ENCODE measurements at regions not wholly inside any gene's neighbourhood (a gene's known extent, or its start where the extent isn't known, plus 50 kb on each side); places are given as distances from the start of the nearest gene placed in this dataset.
A peak's percentile ranks its signal among the peaks of the same experiment; 100 is the strongest.

DNA sequence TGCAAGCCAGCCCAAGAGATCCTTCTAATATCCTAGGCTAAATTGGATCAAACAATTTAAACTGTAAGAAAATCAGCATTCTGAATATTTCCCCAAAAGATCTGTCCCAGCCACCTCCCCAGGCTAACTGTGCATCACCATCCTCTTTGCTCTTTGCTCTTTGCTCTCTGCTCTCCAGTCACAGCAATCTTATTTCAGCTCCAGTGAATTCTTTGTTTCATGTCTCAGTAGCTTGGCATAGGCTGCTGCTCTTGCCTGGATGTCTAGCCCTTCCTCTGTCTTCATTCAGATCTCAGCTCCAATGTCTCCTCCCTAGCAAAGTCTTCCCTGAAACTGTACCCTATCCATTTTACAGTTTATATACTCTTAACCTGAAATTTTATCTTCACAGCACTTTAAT lies 399.8 kb upstream of the USP15 start:
- DNase-seq: no peak

DNA sequence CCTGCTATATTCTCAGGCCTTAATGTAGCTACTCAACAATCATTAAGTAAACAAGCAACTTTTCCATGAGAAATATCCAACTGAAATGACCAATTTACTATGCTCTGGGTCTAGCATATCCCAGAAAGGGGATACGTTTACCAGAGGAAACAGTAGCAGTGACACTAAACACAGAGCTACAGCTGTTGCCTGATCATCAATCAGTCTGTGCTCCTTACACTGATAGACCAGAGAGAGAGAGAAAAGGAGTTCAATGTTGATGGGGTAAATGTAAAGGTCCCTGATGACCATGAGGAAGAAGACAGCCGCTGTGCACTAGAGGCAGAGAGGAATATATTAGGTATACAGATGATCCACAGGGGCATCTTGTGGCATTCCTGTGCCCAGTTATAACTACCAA lies 397.2 kb upstream of the USP15 start:
- no peak for DNase-seq

- no peak for DNase-seq
Observed at GRCh38 chr12:61863811-61864210, 396.4 kb upstream of the USP15 start.

DNA sequence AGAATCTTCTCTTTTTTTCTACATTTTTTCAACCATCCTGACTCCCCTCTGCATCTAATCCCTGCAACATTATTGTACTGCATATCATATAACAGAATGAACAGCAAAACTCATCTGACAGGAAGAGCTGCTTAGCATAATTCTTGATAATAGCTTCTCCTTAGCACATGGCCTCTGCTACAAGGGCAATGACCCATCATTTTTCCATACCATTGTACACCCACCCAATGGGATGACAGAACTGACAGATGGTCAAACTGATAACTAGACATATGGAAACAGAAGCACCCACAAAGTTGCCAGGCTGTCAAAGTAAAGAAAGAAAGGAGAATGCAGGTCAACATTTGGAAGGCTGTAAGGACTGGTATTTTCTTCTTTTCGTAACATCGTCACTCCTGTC lies 390.4 kb upstream of the USP15 start:
- no peak for DNase-seq

DNA sequence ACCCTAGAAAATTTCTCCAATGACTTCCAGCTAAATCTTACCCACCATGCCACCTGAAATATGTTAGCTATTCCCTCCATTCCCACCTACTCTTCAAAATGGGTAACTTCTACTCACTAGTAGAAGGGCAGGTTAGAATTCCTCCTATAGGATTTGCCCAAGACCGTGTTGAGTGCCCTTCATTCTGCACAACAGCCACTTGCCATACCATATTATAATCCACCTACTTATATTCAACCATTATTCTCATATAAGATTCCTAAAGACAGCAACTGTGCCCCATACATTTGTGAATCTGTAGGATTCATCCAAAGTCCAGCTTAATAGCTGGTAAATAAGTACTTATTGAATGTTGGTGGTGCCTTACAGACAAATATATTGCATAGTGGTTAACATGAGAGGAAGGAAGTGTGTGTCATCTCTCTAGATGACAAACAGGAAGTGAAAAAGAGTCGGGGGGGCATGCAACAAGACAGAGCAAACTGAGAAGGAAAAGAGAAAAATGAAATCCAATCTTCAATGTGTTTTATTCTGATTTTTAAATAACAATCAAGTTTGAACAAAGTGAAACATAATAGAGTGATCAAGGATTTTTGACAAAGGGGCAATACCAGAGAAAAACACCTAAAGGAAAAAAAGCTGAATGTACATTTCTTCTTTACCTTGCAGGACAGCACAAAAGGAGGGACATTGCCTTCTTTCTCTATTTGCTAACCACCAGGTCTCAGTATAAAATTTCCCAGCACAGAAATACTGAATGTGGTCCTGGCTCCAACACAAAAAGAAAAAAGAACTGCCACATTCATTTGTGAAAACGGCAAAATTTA lies 389.3 kb upstream of the USP15 start:
- DNase-seq: peak; percentile 37

GRCh38 chr12:61871485-61871810 lies 388.8 kb upstream of the USP15 start:
- no peak for DNase-seq

- DNase-seq: no peak
Observed at GRCh38 chr12:61879229-61879628, 381.0 kb upstream of the USP15 start.

DNA sequence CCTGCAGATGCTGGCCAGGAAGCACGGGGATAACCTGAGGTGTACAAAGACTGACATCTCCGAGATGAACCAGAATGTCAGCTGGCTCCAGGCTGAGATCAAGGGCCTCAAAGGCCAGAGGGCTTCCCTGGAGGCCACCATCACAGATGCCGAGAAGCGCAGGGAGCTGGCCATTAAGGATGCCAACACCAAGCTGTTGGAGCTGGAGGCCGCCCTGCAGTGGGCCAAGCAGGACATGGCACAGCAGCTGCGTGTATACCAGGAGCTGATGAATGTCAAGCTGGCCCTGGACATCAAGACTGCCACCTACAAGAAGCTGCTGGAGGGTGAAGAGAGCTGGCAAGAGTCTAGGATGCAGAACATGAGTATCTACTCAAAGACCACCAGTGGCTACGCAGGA lies 380.0 kb upstream of the USP15 start:
- no peak for DNase-seq

DNA sequence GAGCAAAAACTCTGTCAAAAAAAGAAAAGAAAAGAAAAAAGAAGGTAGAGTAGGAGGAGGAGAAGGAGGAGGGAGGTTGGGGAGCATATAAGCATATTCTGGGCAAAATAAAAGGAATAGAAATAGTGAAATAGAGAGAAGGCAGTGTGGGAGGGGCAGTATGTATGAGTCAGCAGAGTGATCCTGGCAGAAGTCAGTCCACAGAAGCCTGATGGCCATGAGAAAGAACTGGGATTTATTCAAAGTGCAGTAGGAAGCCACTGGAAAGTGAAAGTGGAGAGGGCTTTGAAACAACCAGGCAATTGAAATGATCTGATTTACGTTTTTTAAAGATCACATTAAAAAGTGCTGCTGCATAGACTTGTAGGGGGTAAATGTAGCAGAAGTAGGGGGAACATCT lies 368.6 kb upstream of the USP15 start:
- no peak for DNase-seq

DNA sequence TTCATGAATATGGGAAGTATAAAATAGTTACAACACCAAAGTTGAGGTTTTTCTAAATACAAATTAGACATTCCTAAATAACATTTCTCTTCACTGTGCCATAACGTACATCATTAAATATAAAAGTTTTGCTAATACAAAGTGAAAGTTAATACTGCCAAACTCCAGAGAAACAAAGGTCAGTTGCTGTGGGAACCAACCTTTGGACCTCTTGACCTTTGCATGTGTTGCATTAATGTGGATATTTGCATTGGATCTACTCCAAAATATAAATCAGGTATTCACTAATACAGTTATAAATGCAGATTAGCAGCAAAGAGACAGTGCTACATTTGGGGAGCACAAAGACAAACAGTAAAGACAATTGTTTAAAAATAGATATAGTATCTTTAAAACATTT lies 366.0 kb upstream of the USP15 start:
- DNase-seq: no peak

DNA sequence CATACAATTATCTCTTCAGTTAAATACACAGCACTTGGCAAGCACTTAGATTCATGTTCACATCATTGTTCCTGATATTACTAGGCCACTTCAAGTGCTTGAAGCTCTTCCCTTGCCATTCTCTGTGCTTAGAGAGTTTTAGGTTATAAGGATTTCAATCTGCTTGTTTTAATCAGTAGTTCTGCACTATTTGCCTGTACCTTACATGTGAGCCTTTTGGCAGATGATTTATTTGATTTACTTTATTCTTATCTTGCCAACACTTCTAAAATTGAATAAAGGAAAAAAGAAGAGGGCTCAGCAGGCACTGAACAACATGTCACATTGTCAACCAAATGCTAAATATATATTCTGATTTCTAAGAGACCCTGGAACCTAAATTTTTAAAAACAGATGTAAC lies 363.8 kb upstream of the USP15 start:
- no peak for DNase-seq

DNA sequence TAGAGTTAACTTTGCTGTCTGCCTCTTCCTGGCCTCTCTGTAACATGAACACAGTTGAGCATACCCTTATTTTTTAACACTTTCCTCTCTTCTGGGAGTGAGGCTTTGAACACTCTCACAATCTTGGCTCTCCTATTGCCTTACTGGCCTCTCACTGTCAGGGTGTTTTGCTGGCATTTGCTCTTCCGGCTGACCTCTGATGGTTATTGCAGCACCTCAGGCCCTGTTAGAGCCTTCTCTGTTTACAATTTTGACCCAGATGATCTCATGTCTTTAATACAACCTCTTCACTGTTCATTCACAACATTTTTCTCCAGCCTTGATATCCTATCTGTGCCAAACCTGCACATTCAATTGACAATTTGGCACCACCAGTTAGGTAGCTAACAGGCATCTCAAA lies 357.8 kb upstream of the USP15 start:
- no peak for DNase-seq

DNA sequence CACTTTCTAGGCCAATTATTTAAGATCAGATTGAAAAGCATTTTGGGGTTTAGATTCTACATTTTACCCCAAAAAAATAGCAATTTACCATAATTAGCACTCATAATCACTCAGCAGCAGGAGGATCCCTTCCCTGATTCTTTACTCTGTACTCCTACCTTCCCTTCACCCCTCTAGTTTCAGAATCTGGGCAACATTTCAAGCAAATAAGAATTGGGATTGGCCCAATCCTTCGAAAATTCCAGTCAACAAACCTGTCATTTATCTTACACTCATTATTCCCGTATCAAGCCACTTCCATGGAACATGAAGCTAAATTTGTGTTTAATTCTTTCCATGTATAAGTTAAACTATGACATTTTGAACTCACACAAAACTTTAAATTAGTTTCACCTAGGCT lies 349.1 kb upstream of the USP15 start:
- DNase-seq: no peak

DNA sequence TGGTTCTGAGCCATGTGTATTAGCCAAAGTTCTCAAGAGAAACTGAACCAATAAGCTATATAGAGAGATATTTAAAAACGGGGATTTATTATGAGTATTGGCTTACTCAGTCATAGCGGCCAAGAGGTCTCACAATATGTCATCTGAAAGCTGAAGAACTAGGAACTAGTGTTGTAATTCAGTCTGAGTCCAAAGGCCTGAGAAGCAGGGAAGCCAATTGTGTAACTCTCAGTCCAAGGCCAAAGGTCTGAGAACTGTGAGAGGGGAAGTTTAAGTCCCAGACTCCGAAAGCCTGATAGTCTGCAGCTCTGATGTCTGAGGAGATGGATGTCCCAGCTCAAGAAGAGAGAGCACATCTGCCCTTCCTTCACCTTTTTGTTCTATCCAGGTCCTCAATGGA lies 344.8 kb upstream of the USP15 start:
- no peak for DNase-seq

- DNase-seq: no peak
Observed at GRCh38 chr12:61916831-61917230, 343.4 kb upstream of the USP15 start.

DNA sequence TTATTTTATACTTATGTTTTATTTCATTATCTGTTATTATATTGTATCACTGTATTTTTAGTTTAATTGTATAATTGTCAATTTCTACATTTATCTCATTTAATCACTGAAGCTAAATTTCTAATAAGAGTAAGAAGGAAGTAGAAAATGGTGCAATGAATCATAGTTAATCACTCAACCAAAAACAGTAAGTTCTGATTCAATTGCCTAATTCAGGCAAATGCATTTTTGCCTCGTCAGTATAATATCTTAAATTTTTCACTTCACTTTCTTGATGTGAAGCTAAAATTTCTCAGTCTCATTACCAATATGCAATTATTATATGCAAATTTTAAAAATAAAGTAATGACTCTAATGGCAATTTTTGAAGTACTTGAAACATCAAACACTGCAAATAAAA lies 340.5 kb upstream of the USP15 start:
- no peak for DNase-seq

DNA sequence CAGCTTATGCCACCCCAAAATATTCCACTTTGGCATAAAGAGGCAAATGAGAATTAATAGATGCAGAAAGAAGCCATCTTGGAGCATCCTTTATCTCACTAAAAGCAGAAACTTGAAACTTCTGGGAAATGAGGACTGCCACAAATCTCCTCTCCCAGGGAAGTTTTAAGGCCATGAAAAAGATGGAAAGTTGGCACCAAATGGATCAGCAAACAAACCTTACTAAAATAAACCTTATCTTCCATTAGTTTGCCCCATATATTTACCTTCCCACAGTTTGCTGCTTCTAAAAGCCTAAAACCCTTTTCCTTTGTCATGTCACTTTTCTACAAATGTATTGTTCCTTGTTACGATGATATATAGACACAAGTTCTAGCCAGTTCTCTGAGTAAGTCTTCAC lies 340.0 kb upstream of the USP15 start:
- DNase-seq: no peak

GRCh38 chr12:61923152-61923551 lies 337.1 kb upstream of the USP15 start:
- DNase-seq: no peak

DNA sequence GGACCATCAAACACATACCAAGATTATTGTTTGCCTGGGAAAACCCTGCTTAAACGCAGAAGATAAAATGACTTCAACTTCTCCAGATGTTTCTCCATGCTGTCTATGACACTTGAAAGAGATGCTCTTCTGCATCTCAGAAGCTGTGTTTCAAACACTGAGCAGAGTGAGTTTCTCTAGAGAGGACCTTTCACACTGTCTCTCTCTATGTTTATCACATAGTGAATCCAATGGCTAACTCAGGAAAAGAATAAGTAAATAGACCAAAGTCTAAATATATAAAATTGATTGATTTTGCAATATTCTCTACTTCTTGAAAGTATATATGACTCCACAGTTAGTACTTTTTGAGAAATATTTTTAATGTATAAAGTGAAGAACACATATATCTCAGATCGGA lies 325.6 kb upstream of the USP15 start:
- DNase-seq: no peak

DNA sequence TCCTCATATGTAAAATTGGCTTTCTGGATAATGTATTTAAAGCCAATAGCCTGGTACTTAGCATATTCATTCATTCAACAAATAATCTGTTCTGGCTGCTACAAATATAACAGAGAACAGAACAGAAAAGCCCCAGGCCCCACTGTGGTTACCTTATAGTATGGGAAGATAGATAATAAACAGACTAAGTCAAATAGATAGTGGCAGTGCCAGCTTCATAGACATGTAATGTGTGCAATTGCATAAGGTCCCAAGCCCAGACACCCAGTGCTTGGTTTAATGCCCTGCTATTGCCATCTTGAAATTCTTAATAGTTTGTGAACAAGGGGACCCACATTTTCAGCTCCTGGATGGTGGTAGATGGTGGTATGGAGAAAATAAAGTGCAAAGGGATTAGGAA lies 320.2 kb upstream of the USP15 start:
- no peak for DNase-seq

DNA sequence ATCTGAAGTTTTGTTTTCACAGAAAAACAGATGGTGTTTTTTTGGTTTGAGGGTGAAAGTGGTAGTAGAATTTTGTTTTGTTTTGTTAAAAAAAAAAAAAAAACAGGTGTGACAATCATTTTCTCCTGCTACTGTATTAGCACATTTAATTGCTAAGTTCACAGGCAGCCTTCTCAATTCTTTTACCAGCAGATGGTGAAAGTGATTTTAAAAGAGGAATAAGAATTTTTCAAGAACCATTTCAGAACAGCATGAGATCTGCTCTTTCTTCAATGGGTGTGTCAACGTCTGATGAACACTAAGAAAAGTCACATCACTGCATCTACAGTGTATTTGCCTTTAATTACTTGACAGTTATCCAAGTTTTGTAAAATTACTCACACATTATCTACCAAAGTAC lies 303.7 kb upstream of the USP15 start:
- no peak for DNase-seq

GRCh38 chr12:61974461-61974860 lies 285.7 kb upstream of the USP15 start:
- no peak for DNase-seq

DNA sequence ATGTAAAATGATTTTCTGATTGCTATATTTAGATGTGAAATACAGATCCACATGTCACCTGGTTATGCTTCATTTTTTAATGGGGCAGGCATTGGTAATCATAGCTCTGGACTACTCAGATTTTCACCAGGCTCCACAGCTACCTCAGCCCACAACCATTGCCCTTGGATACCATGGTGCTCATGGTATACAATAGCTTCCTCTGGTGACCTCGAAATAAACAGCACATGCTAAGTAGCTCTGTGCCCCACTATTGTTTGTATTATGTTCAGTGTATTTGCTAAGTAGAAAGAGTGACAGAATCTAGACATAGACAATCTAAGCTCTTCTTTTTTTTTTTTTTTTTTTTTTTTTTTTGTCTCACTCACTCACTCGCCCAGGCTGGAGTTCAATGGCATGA lies 274.4 kb upstream of the USP15 start:
- no peak for DNase-seq

DNA sequence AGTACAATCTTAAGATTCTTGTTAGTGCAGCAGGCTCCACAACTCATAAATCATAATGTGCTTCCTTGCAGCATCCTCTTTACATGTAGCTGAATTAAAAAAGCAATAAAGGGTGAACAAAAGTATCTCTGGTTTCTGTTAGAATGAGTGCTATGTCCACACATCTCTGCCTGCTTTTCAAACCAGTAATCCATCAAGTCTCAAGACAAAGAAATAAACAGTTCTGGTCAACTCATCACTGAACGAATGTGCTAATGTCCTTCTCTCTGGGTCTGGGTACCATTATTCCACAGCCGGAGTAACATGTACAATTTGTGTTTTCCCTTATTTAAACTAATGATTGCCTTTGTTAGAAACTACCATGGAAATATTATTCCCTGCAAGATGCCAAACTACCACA lies 273.0 kb upstream of the USP15 start:
- no peak for DNase-seq

DNA sequence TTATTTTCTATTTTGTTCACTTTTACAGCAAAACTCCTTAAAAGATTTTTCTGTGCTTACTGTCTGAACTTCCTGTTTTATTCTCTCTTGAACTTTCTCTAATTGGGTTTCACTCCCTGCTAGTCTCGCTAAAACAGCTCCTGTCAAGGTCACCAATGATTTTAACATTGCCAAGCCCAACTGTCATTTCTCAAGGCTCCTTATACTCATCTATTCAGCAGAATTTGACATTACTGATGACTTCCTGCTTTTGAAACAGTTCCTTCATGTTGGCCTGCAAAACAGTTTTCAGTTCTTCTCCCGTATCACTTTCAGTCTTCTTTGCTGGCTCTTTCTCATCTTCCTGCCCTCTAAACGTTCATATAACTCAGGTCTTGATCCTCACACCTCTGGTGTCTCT lies 268.5 kb upstream of the USP15 start:
- DNase-seq: no peak

Measured in CD4-positive, alpha-beta T cell treated with Interleukin-4 for 4 hours (primary cell).